Activated B cell treated with CpG ODN at 0.5 μM for 24 hours (primary cell): ENCODE measurements at regions not wholly inside any gene's neighbourhood (a gene's known extent, or its start where the extent isn't known, plus 50 kb on each side); places are given as distances from the start of the nearest gene placed in this dataset.

Experiments used
- ATAC-seq: fragments of 200-7000 bp; cut with Tn5 transposase; one replicate; pipeline ENCODE4 v1.10.0; 2021; ENCODE audit warnings: low read depth, mild to moderate bottlenecking, moderate library complexity
- CTCF ChIA-PET: fragments of 350-600 bp; sonication (Branson Sonifier 250); formaldehyde crosslinking; loops from one replicate; lab custom pipeline; 2021; ENCODE audit warnings: antibody characterized with exemption; lab: Charles Lee
- POLR2A ChIA-PET: fragments of 350-600 bp; sonication (Branson Sonifier 250); formaldehyde crosslinking; loops from one replicate; lab custom pipeline; 2021; ENCODE audit warnings: antibody characterized with exemption; lab: Charles Lee
- DNase-seq: peaks from one replicate; pipeline ENCODE4 v3.0.0; 2022
- H3K27ac Mint-ChIP-seq: one replicate; pipeline ENCODE4 v1.8.0; 2020; ENCODE audit warnings: mixed read lengths
- H3K27me3 Mint-ChIP-seq: one replicate; pipeline ENCODE4 v1.8.0; 2021; ENCODE audit warnings: mixed read lengths
- H3K36me3 Mint-ChIP-seq: one replicate; pipeline ENCODE4 v1.8.0; 2021; ENCODE audit warnings: low read depth, mixed read lengths
- H3K4me1 Mint-ChIP-seq: one replicate; pipeline ENCODE4 v1.8.0; 2021; ENCODE audit warnings: mixed read lengths
- H3K4me3 Mint-ChIP-seq: one replicate; pipeline ENCODE4 v1.8.0; 2020; ENCODE audit warnings: mild to moderate bottlenecking, mixed read lengths
- H3K9me3 Mint-ChIP-seq: one replicate; pipeline ENCODE4 v1.8.0; 2020; ENCODE audit warnings: mixed read lengths
- CTCF ChIP-seq: fragments of 200-600 bp; IDR thresholded peaks from one replicate; pipeline ENCODE4 v1.8.0; 2022; ENCODE audit warnings: antibody characterized with exemption, mild to moderate bottlenecking
- intact Hi-C: fragments of 100-400 bp; cut with micrococcal nuclease; formaldehyde crosslinking; loops from one replicate; pipeline ENCODE4 v1.15.1; 2024

GRCh38 chr19:23565256-23565655 is 121.8 kb downstream of the ZNF675 start:
- CTCF ChIA-PET = no interaction called here
- Mint-ChIP-seq H3K36me3 (peaks cover 3% of the 10 kb centered on the region), H3K4me3 (no peak overlapping the region), H3K27me3 (no peaks in the 10 kb centered on the region), H3K27ac (no peak overlapping the region), H3K4me1 (no peaks in the 10 kb centered on the region), H3K9me3 (peaks cover 16% of the 10 kb centered on the region)
- no peak for ATAC-seq
- no peak for DNase-seq
- intact Hi-C loops = no loop called here
- POLR2A ChIA-PET = no interaction called here
- TF ChIP-seq CTCF = no peak

- Mint-ChIP-seq H3K4me1 (no peaks in the 10 kb centered on the region), H3K4me3 (no peak overlapping the region), H3K36me3 (no peaks in the 10 kb centered on the region), H3K9me3 (peaks cover 10% of the 10 kb centered on the region), H3K27ac (no peak overlapping the region), H3K27me3 (no peaks in the 10 kb centered on the region)
- ChIA-PET POLR2A (no interaction called here), CTCF (no interaction called here)
- ATAC-seq (no peak), DNase-seq (no peak)
- TF ChIP-seq CTCF = no peak
- intact Hi-C loops = no loop called here
Observed at GRCh38 chr19:23563326-23563725, 123.7 kb downstream of the ZNF675 start.

GRCh38 chr19:23561341-23561740 is 125.7 kb downstream of the ZNF675 start:
- DNase-seq = no peak
- no peaks in the 10 kb centered on the region for H3K4me1 Mint-ChIP-seq
- H3K36me3 Mint-ChIP-seq = no peaks in the 10 kb centered on the region
- ATAC-seq = no peak
- no peak overlapping the region for H3K27ac Mint-ChIP-seq
- H3K27me3 Mint-ChIP-seq = no peaks in the 10 kb centered on the region
- TF ChIP-seq CTCF = no peak
- intact Hi-C loops = no loop called here
- ChIA-PET CTCF (no interaction called here), POLR2A (no interaction called here)
- no peak overlapping the region for H3K4me3 Mint-ChIP-seq
- peaks cover 14% of the 10 kb centered on the region for H3K9me3 Mint-ChIP-seq

- intact Hi-C loops = no loop called here
- peaks cover 6% of the 10 kb centered on the region for H3K9me3 Mint-ChIP-seq
- H3K4me1 Mint-ChIP-seq = no peaks in the 10 kb centered on the region
- no peak for DNase-seq
- H3K27me3 Mint-ChIP-seq = no peaks in the 10 kb centered on the region
- POLR2A ChIA-PET = no interaction called here
- no peaks in the 10 kb centered on the region for H3K36me3 Mint-ChIP-seq
- no peak overlapping the region for H3K27ac Mint-ChIP-seq
- CTCF ChIA-PET = no interaction called here
- no peak for ATAC-seq
- no peak for TF ChIP-seq CTCF
- H3K4me3 Mint-ChIP-seq = no peak overlapping the region
Observed at GRCh38 chr19:23560051-23560450, 127.0 kb downstream of the ZNF675 start.

- Mint-ChIP-seq H3K9me3 (peaks cover 4% of the 10 kb centered on the region), H3K27ac (no peak overlapping the region), H3K4me3 (no peak overlapping the region), H3K27me3 (no peaks in the 10 kb centered on the region), H3K36me3 (no peaks in the 10 kb centered on the region), H3K4me1 (no peaks in the 10 kb centered on the region)
- ChIA-PET POLR2A (no interaction called here), CTCF (no interaction called here)
- intact Hi-C loops = no loop called here
- ATAC-seq (no peak), DNase-seq (no peak)
- no peak for TF ChIP-seq CTCF
Observed at GRCh38 chr19:23558541-23558940, 128.5 kb downstream of the ZNF675 start.
